ENCODE measurements at regions not wholly inside any gene's neighbourhood (a gene's known extent, or its start where the extent isn't known, plus 50 kb on each side); places are given as distances from the start of the nearest gene placed in this dataset.

DNA sequence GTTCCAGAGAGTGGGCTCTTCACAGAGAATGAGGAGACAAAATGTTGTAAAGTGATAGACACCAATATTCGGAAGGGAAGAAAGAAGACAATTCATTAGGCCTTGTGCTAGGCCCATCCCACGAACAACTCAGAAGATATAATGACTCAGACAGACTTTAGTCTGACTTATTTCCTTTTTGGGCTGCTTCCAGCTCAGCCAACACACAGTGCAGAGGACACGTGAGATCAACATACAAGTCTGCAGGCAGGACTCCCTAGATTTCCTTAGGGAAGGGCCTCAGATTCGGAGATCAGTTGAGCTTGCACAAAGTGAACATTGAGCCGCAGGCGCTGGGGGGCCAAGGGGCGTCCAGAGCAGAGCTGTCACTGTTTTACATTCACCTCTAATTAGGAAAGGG, 290.7 kb upstream of the TENM3 start:
- intact Hi-C loops (cut with DNase I) = no loop called here
- TF ChIP-seq POLR2A (IDR thresholded peaks at IDR 0.05) = no peak
- TF ChIP-seq, protein P1, sequence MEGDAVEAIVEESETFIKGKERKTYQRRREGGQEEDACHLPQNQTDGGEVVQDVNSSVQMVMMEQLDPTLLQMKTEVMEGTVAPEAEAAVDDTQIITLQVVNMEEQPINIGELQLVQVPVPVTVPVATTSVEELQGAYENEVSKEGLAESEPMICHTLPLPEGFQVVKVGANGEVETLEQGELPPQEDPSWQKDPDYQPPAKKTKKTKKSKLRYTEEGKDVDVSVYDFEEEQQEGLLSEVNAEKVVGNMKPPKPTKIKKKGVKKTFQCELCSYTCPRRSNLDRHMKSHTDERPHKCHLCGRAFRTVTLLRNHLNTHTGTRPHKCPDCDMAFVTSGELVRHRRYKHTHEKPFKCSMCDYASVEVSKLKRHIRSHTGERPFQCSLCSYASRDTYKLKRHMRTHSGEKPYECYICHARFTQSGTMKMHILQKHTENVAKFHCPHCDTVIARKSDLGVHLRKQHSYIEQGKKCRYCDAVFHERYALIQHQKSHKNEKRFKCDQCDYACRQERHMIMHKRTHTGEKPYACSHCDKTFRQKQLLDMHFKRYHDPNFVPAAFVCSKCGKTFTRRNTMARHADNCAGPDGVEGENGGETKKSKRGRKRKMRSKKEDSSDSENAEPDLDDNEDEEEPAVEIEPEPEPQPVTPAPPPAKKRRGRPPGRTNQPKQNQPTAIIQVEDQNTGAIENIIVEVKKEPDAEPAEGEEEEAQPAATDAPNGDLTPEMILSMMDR (IDR thresholded peaks at IDR 0.05) = no peak
- H3K36me3 ChIP-seq = no peaks in the 10 kb centered on the region
- peaks cover 11 to 13% of the 10 kb centered on the region in 2 donors for H3K4me1 ChIP-seq
- no peak overlapping the region for H3K4me3 ChIP-seq (replicated peaks in 1 of 3)
- no peaks in the 10 kb centered on the region for H3K27me3 ChIP-seq
- 79 to 82% methylated on average over 7 of the region's 7 CpGs for WGBS, 2 donors
- H3K27ac ChIP-seq = no peak overlapping the region
- peak in 1 of 2 donors; percentile 11 for DNase-seq
- H3K9me3 ChIP-seq = no peaks in the 10 kb centered on the region

DNA sequence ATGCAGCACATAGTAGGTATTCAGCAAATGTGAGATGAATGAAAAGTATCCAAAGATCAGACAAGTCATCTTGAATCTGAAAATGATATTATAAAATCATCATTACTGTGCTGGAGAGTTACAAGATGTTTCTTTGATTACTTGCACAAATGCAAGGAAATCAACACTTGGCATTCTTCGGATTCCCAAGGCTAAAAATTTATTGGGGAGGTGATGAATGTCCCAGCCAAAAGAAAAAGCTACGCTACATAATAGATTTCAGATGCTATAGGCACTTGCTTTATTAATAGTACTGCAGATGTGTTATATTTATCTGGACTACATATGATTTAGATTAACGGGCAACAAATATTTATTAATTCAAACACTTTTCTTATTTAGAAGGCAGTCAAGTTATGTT, 286.7 kb upstream of the TENM3 start:
- Histone ChIP-seq H3K9me3 (no peaks in the 10 kb centered on the region), H3K27me3 (no peaks in the 10 kb centered on the region), H3K4me1 (peaks cover 28 to 35% of the 10 kb centered on the region in 2 donors), H3K27ac (peak overlapping the region in 2 of 3 donors; percentile 13 to 78), H3K4me3 (replicated peaks in 1 of 3) (no peak overlapping the region), H3K36me3 (no peaks in the 10 kb centered on the region)
- intact Hi-C loops (cut with DNase I) = no loop called here
- no peak for DNase-seq
- WGBS, 2 donors = 76 to 77% methylated on average over 3 of the region's 3 CpGs
- TF ChIP-seq, protein P1 (IDR thresholded peaks at IDR 0.05) = no peak
- no peak for TF ChIP-seq POLR2A (IDR thresholded peaks at IDR 0.05)

DNA sequence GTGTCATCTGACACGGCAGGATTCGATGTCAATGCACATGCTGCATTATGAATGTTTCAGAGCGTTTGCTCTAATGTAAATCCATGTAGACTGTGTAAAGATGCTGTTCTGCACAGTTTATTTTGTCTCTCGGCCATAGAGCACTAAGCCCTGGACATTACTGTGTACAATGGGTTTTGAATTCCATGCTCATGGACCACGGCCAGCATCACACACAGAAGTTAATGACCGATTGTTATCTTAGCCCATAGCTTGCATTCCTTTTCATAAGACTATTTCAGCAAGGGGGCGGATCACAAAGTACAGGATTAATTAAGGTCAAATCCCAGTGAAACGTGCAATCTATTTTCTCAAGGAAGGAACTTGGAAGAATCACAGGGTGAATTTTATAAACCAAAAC, 286.1 kb upstream of the TENM3 start:
- DNase-seq = peak; percentile 86 to 93
- Histone ChIP-seq H3K4me3 (replicated peaks in 1 of 3) (no peak overlapping the region), H3K27ac (peak overlapping the region in 2 of 3 donors; percentile 71 to 78), H3K27me3 (no peaks in the 10 kb centered on the region), H3K9me3 (no peaks in the 10 kb centered on the region), H3K36me3 (no peaks in the 10 kb centered on the region), H3K4me1 (peaks cover 28 to 37% of the 10 kb centered on the region in 2 donors)
- intact Hi-C loops (cut with DNase I) = no loop called here
- TF ChIP-seq, protein P1 (IDR thresholded peaks at IDR 0.05) = no peak
- no peak for TF ChIP-seq POLR2A (IDR thresholded peaks at IDR 0.05)
- 11 to 19% methylated on average over 8 of the region's 8 CpGs for whole genome bisulfite sequencing, 2 donors

DNA sequence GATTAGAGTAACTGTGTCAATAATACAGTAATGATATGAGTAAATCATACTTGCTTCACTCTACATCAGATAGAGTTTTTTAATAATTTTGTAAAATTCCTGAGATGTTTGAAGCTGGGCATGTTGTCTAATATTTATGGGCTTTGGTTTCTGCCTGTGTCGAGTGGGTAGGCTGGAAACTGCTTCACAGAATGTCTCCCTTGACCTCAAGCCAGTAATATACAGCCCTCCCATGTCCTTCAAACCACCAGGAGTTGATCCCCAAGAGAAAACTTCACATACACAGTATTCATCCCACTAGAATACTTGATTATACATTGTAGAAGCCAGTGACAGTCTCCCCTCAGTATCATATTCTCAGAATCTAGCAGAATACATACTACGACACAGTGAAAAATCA, 284.8 kb upstream of the TENM3 start:
- H3K4me3 ChIP-seq (replicated peaks in 1 of 3) = no peak overlapping the region
- no peaks in the 10 kb centered on the region for H3K36me3 ChIP-seq
- TF ChIP-seq, protein P1 (IDR thresholded peaks at IDR 0.05) = no peak
- TF ChIP-seq POLR2A (IDR thresholded peaks at IDR 0.05) = no peak
- 60 to 62% methylated on average over 2 of the region's 2 CpGs for WGBS, 2 donors
- no peak for DNase-seq
- intact Hi-C loops (cut with DNase I) = no loop called here
- H3K4me1 ChIP-seq = peaks cover 28 to 45% of the 10 kb centered on the region in 2 donors
- peak overlapping the region; percentile 51 to 78 (median 71) for H3K27ac ChIP-seq
- H3K9me3 ChIP-seq = no peaks in the 10 kb centered on the region
- H3K27me3 ChIP-seq = no peaks in the 10 kb centered on the region

DNA sequence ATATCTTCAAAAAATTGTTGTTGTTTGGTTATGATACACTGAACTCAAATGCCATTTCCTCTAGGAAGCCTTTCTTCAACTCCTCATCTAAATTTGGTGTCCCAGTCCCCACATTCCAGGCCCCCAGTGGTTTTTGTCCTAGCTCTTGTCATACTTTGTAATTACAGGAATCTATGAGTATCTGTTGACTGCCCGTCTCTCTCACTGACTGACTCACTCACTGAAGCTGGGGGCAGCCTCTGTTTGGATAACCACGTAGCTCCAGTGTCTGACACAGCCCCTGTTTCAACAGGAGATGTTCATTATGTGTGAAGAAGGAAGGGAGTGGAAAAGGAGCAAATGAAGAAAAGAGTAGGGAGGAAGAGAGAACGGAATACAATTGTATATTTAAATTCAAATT, 284.1 kb upstream of the TENM3 start:
- Histone ChIP-seq H3K9me3 (no peaks in the 10 kb centered on the region), H3K27ac (peak overlapping the region; percentile 51 to 78 (median 71)), H3K4me1 (peaks cover 28 to 45% of the 10 kb centered on the region in 2 donors), H3K4me3 (replicated peaks in 1 of 3) (no peak overlapping the region), H3K36me3 (no peaks in the 10 kb centered on the region), H3K27me3 (no peaks in the 10 kb centered on the region)
- intact Hi-C loops (cut with DNase I) = no loop called here
- 38 to 40% methylated on average over 3 of the region's 3 CpGs for WGBS, 2 donors
- peak; percentile 40 to 61 for DNase-seq
- TF ChIP-seq, protein P1 (IDR thresholded peaks at IDR 0.05) = no peak
- TF ChIP-seq POLR2A (IDR thresholded peaks at IDR 0.05) = peak in 1 of 2 donors; percentile 12
